ENCODE measurements at regions not wholly inside any gene's neighbourhood (a gene's known extent, or its start where the extent isn't known, plus 50 kb on each side); places are given as distances from the start of the nearest gene placed in this dataset.

- H3K36me3 ChIP-seq, result no peaks in the 10 kb centered on the region
- H3K27me3 ChIP-seq, result no peaks in the 10 kb centered on the region
- no peak for DNase-seq
- TF ChIP-seq POLR2A (IDR thresholded peaks at IDR 0.05) (no peak), CTCF (IDR thresholded peaks at IDR 0.05) (no peak)
- H3K4me1 ChIP-seq, result peaks cover 30 to 31% of the 10 kb centered on the region in 2 donors
- H3K9me3 ChIP-seq, result no peaks in the 10 kb centered on the region
- intact Hi-C loops (cut with DNase I), result no loop called here
- H3K27ac ChIP-seq, result peak overlapping the region in 2 of 3 donors; percentile 54 to 71
- no peak overlapping the region for H3K4me3 ChIP-seq (replicated peaks in 1 of 3)
- 59 to 77% methylated on average over 1 of the region's 1 CpG for WGBS, 2 donors
Measured at GRCh38 chr2:220044383-220044782, 417.0 kb downstream of the SLC4A3 start.

GRCh38 chr2:220046507-220046906, 419.1 kb downstream of the SLC4A3 start:
- Histone ChIP-seq H3K27ac (no peak overlapping the region), H3K36me3 (no peaks in the 10 kb centered on the region), H3K9me3 (no peaks in the 10 kb centered on the region), H3K4me3 (replicated peaks in 1 of 3) (no peak overlapping the region), H3K27me3 (no peaks in the 10 kb centered on the region), H3K4me1 (peaks cover 44 to 45% of the 10 kb centered on the region in 2 donors)
- 86 to 89% methylated on average over 2 of the region's 2 CpGs for WGBS, 2 donors
- TF ChIP-seq POLR2A (IDR thresholded peaks at IDR 0.05) (no peak), CTCF (IDR thresholded peaks at IDR 0.05) (no peak)
- intact Hi-C loops (cut with DNase I), result no loop called here
- no peak for DNase-seq

- no peak overlapping the region for H3K4me3 ChIP-seq (replicated peaks in 1 of 3)
- intact Hi-C loops (cut with DNase I), result no loop called here
- WGBS, 2 donors, result 87 to 88% methylated on average over 3 of the region's 3 CpGs
- H3K36me3 ChIP-seq, result no peaks in the 10 kb centered on the region
- H3K9me3 ChIP-seq, result no peaks in the 10 kb centered on the region
- no peaks in the 10 kb centered on the region for H3K27me3 ChIP-seq
- DNase-seq, result no peak
- no peak overlapping the region for H3K27ac ChIP-seq
- peaks cover 16 to 22% of the 10 kb centered on the region in 2 donors for H3K4me1 ChIP-seq
- no peak for TF ChIP-seq CTCF (IDR thresholded peaks at IDR 0.05)
- no peak for TF ChIP-seq POLR2A (IDR thresholded peaks at IDR 0.05)
Measured at GRCh38 chr2:220051716-220052115, 424.3 kb downstream of the SLC4A3 start.

GRCh38 chr2:220053919-220054318, 426.5 kb downstream of the SLC4A3 start:
- intact Hi-C loops (cut with DNase I), result no loop called here
- Histone ChIP-seq H3K4me1 (peaks cover 33 to 39% of the 10 kb centered on the region in 2 donors), H3K36me3 (no peaks in the 10 kb centered on the region), H3K9me3 (no peaks in the 10 kb centered on the region), H3K4me3 (replicated peaks in 1 of 3) (no peak overlapping the region), H3K27me3 (no peaks in the 10 kb centered on the region), H3K27ac (no peak overlapping the region)
- DNase-seq, result no peak
- TF ChIP-seq POLR2A (IDR thresholded peaks at IDR 0.05) (no peak), CTCF (IDR thresholded peaks at IDR 0.05) (peak in 1 of 6 experiments; percentile 11)

GRCh38 chr2:220057391-220057790, 430.0 kb downstream of the SLC4A3 start:
- TF ChIP-seq CTCF (IDR thresholded peaks at IDR 0.05) (no peak), POLR2A (IDR thresholded peaks at IDR 0.05) (no peak)

More at GRCh38 chr2:220057391-220057790, 430.0 kb downstream of the SLC4A3 start:
- Histone ChIP-seq H3K4me1 (peaks cover 17 to 28% of the 10 kb centered on the region in 2 donors), H3K27ac (peak overlapping the region; percentile 40 to 63 (median 62)), H3K27me3 (no peaks in the 10 kb centered on the region), H3K36me3 (no peaks in the 10 kb centered on the region), H3K9me3 (no peaks in the 10 kb centered on the region), H3K4me3 (replicated peaks in 1 of 3) (no peak overlapping the region)
- intact Hi-C loops (cut with DNase I), result no loop called here
- 70% methylated on average over 3 of the region's 3 CpGs for WGBS, 2 donors
- DNase-seq, result no peak

Measured in thyroid gland (tissue), 4 donors.